ENCODE measurements at regions not wholly inside any gene's neighbourhood (a gene's known extent, or its start where the extent isn't known, plus 50 kb on each side); places are given as distances from the start of the nearest gene placed in this dataset.

GRCh38 chr11:45553383-45553936 lies 112.0 kb downstream of the CHST1 start (continued):
- no peak for TF ChIP-seq CTCF (conservative IDR thresholded peaks at IDR 0.05; ENCODE audit: low read depth in 2 of 2)
- no peak for TF ChIP-seq ETS1 (IDR thresholded peaks at IDR 0.05)
- TF ChIP-seq EZH2 (IDR thresholded peaks at IDR 0.05; ENCODE audit: low read depth, unreplicated experiment): no peak

- Histone ChIP-seq H3K27ac (ENCODE audit: low read depth) (no peak overlapping the region), H4K20me1 (replicated peaks; ENCODE audit: insufficient read depth) (no peaks in the 10 kb centered on the region), H3F3A (replicated peaks; ENCODE audit: low read depth) (no peaks in the 10 kb centered on the region), H3K4me2 (no peak overlapping the region), H3K4me1 (ENCODE audit: insufficient read depth) (no peaks in the 10 kb centered on the region), H3K36me3 (ENCODE audit: insufficient read depth) (no peaks in the 10 kb centered on the region), H3K79me2 (replicated peaks; ENCODE audit: insufficient read depth) (no peaks in the 10 kb centered on the region), H3K4me3 (no peak overlapping the region), H3K9me2 (ENCODE audit: insufficient read depth) (no peaks in the 10 kb centered on the region), H2AFZ (no peak overlapping the region), H3K27me3 (ENCODE audit: insufficient read depth) (no peaks in the 10 kb centered on the region)
- no peak for TF ChIP-seq JUNB (IDR thresholded peaks at IDR 0.05; ENCODE audit: unreplicated experiment)
- TF ChIP-seq ZNF114 (CRISPR knock-in tag; IDR thresholded peaks at IDR 0.05): no peak
- TF ChIP-seq ZNF331 (CRISPR knock-in tag; IDR thresholded peaks at IDR 0.05; ENCODE audit: low read depth): no peak
- no peak for TF ChIP-seq CTCF (conservative IDR thresholded peaks at IDR 0.05; ENCODE audit: low read depth in 2 of 2)
- no peak for TF ChIP-seq NANOG (IDR thresholded peaks at IDR 0.05; ENCODE audit: borderline replicate concordance)
- TF ChIP-seq EZH2phosphoT487 (IDR thresholded peaks at IDR 0.05; ENCODE audit: unreplicated experiment): no peak
- no peak for TF ChIP-seq STAT1 (IDR thresholded peaks at IDR 0.05; ENCODE audit: unreplicated experiment)
- Mint-ChIP-seq H3K36me3 (ENCODE audit: low read depth) (no peaks in the 10 kb centered on the region), H3K4me3 (no peak overlapping the region), H3K27me3 (ENCODE audit: insufficient read depth, low read depth, poor library complexity) (no peaks in the 10 kb centered on the region), H3K27ac (no peak overlapping the region), H3K4me1 (no peaks in the 10 kb centered on the region; the same call in 2 of the 3 replicates), H3K9me3 (no peaks in the 10 kb centered on the region)
- ATAC-seq (peak; percentile 36; the same call in 2 of the 3 replicates), DNase-seq (ENCODE audit: low spot score) (no peak)
Measured at GRCh38 chr11:45551191-45551713, 114.2 kb downstream of the CHST1 start.

Data from GM23338 (cell line).